Bronchial epithelial cell (primary cell): ENCODE measurements at regions not wholly inside any gene's neighbourhood (a gene's known extent, or its start where the extent isn't known, plus 50 kb on each side); places are given as distances from the start of the nearest gene placed in this dataset.

Experiments
- DNase-seq: peaks from one replicate; pipeline ENCODE4 v3.0.0-alpha.2; 2010; ENCODE audit warnings: low read depth
- FAIRE-seq: peaks from 2 replicates; lab custom pipeline; 2011; peaks lifted over from hg19 to GRCh38; lab: Jason Lieb, UNC
- H3K27me3 ChIP-seq: 2 replicates; pipeline ENCODE4 v1.5.1; 2011; ENCODE audit warnings: low read length; ENCODE audit not compliant: control insufficient read depth, insufficient read depth
- H3K36me3 ChIP-seq: 2 replicates; pipeline ENCODE4 v1.5.1; 2011; ENCODE audit warnings: low read length; ENCODE audit not compliant: control insufficient read depth, insufficient read depth
- H3K4me3 ChIP-seq: 2 replicates; pipeline ENCODE4 v1.5.1; 2011; ENCODE audit warnings: mild to moderate bottlenecking, low read depth, low read length, control low read depth
- CTCF ChIP-seq: IDR thresholded peaks from 2 replicates; pipeline ENCODE4 v1.5.1; 2011; ENCODE audit warnings: mild to moderate bottlenecking, moderate library complexity, low read length, control low read depth, inconsistent platforms; ENCODE audit not compliant: insufficient read depth, severe bottlenecking

- no peak overlapping the region for H3K4me3 ChIP-seq
- H3K27me3 ChIP-seq, result peaks cover 2% of the 10 kb centered on the region
- no peak for TF ChIP-seq CTCF
- no peaks in the 10 kb centered on the region for H3K36me3 ChIP-seq
- FAIRE-seq (no peak), DNase-seq (no peak)
Observed at GRCh38 chr10:78374331-78375028, 340.8 kb downstream of the RPS24 start.

- Histone ChIP-seq H3K27me3 (peaks cover 2% of the 10 kb centered on the region), H3K36me3 (no peaks in the 10 kb centered on the region), H3K4me3 (no peak overlapping the region)
- DNase-seq (no peak), FAIRE-seq (no peak)
- no peak for TF ChIP-seq CTCF
Observed at GRCh38 chr10:78375854-78376785, 342.5 kb downstream of the RPS24 start.

- no peak for DNase-seq
- no peak overlapping the region for H3K4me3 ChIP-seq
- H3K36me3 ChIP-seq, result no peaks in the 10 kb centered on the region
- H3K27me3 ChIP-seq, result peaks cover 2% of the 10 kb centered on the region
- FAIRE-seq, result no peak
- TF ChIP-seq CTCF, result no peak
Observed at GRCh38 chr10:78377356-78377755, 343.7 kb downstream of the RPS24 start.

GRCh38 chr10:78378192-78378591 is 344.5 kb downstream of the RPS24 start:
- FAIRE-seq, result no peak
- TF ChIP-seq CTCF, result no peak
- H3K36me3 ChIP-seq, result no peaks in the 10 kb centered on the region
- no peaks in the 10 kb centered on the region for H3K27me3 ChIP-seq
- H3K4me3 ChIP-seq, result no peak overlapping the region
- DNase-seq, result no peak

- Histone ChIP-seq H3K27me3 (no peaks in the 10 kb centered on the region), H3K36me3 (no peaks in the 10 kb centered on the region), H3K4me3 (no peak overlapping the region)
- FAIRE-seq (no peak), DNase-seq (no peak)
- TF ChIP-seq CTCF, result no peak
Observed at GRCh38 chr10:78381107-78381506, 347.4 kb downstream of the RPS24 start.
